Epithelial cell of prostate (primary cell): ENCODE measurements at regions not wholly inside any gene's neighbourhood (a gene's known extent, or its start where the extent isn't known, plus 50 kb on each side); places are given as distances from the start of the nearest gene placed in this dataset.

Source experiments
- DNase-seq: peaks from one replicate; pipeline ENCODE4 v3.0.0-alpha.2; 2011; ENCODE audit warnings: low read depth, low spot score
- H3K27ac ChIP-seq: fragments of 450-650 bp; 2 replicates; pipeline ENCODE4 v1.5.1; 2017; ENCODE audit warnings: mild to moderate bottlenecking

DNA sequence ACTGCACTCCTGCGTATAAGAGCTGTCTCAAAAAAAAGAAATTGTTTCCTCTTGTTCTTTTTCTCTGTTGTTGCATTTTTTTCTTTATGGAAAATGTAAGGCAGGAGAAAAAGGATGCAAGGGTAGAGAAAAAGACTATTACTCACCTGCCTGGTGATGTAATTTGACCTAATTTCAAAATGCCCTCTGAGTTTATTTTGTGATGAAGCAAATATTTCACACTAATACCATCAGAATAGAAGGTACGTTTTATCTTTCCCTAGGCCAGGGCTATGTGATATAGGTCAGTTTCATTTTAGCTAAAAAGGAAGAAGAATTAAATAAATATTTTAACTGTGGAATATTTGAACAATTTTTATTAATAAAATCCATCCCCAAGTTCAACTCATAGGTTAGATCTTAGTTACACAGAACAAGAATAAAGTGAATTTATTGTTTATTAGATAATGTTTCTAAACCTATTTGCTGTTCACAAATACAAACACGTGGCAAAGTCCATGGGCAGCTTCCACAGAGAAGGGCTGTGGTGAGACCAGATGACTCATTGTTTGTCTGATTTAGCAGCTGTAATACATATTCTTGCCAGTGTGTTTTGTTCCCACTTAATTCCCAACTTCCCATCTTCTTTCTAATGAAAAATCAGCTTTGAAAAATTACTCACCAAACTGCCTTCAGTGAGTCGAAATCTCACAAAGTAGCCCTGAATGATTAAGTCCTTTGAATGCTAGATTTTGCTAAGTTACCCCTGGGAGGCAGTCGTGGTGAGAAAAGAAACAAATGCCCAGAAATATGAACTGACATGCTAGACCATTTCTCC lies 52.8 kb upstream of the CCDC112 start:
- DNase-seq = peak; percentile 66
- peak overlapping the region; percentile 78 for H3K27ac ChIP-seq

GRCh38 chr5:115348175-115348574 lies 51.7 kb upstream of the CCDC112 start:
- no peak overlapping the region for H3K27ac ChIP-seq
- DNase-seq = no peak
